GM12872 (cell line): ENCODE measurements at regions not wholly inside any gene's neighbourhood (a gene's known extent, or its start where the extent isn't known, plus 50 kb on each side); places are given as distances from the start of the nearest gene placed in this dataset.

Source experiments
- TF ChIP-seq, protein P1 (sequence below): IDR thresholded peaks from 3 replicates; pipeline ENCODE4 v1.5.1; 2011; ENCODE audit warnings: low read depth, mild to moderate bottlenecking, low read length, moderate library complexity; ENCODE audit not compliant: insufficient read depth

GRCh38 chr5:3102531-3102930 is 351.1 kb upstream of the IRX2 start:
- TF ChIP-seq, protein P1, sequence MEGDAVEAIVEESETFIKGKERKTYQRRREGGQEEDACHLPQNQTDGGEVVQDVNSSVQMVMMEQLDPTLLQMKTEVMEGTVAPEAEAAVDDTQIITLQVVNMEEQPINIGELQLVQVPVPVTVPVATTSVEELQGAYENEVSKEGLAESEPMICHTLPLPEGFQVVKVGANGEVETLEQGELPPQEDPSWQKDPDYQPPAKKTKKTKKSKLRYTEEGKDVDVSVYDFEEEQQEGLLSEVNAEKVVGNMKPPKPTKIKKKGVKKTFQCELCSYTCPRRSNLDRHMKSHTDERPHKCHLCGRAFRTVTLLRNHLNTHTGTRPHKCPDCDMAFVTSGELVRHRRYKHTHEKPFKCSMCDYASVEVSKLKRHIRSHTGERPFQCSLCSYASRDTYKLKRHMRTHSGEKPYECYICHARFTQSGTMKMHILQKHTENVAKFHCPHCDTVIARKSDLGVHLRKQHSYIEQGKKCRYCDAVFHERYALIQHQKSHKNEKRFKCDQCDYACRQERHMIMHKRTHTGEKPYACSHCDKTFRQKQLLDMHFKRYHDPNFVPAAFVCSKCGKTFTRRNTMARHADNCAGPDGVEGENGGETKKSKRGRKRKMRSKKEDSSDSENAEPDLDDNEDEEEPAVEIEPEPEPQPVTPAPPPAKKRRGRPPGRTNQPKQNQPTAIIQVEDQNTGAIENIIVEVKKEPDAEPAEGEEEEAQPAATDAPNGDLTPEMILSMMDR, result no peak

- TF ChIP-seq, protein P1, result no peak
These were observed 350.1 kb upstream of the IRX2 start for GRCh38 chr5:3101561-3101960.

- TF ChIP-seq, protein P1, result no peak
These were observed 349.6 kb upstream of the IRX2 start for GRCh38 chr5:3100921-3101551.

DNA sequence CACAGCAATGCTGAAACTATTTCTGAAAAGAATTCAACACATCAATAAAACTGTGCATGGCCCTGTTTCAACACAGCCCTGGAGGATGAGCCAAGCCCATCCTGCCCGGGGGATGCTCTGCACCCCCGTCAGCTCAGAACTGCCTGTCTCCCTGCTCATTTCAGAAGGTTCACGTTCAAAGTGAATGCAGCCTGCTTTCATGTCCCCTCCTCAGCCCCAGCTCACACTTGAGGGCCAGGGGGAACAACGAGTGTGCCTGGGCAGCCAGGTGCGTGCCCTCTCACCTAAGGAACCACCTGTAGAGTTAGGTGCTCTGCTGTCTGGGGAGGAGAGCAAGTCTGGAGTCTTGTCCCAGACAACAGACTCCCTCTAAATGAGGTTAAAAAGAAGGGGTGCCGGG is 348.5 kb upstream of the IRX2 start:
- TF ChIP-seq, protein P1, result no peak

GRCh38 chr5:3099526-3099925 is 348.0 kb upstream of the IRX2 start:
- TF ChIP-seq, protein P1, result no peak

DNA sequence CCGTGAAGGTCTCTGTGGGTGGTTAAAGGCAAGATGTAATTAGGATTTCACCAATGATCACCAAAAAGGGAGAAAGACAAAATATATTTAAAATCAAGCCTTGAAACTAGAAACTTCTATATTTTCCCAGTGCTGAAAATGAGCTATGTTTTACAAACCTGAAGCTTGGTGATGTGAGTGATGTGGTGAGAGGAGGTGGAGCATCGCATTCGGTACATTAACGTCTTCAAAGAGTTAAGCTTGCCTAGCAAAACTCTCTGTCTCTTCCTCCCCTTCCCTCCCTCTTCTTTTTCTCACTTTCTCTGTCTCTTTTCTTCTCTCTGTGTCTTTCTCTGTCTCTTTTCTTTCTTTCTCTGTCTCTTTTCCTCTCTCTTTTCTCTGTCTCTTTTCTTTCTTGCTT is 347.3 kb upstream of the IRX2 start:
- TF ChIP-seq, protein P1, result no peak

GRCh38 chr5:3092664-3093063 is 341.2 kb upstream of the IRX2 start:
- TF ChIP-seq, protein P1, result no peak
